ENCODE measurements at regions not wholly inside any gene's neighbourhood (a gene's known extent, or its start where the extent isn't known, plus 50 kb on each side); places are given as distances from the start of the nearest gene placed in this dataset.

GRCh38 chr13:50742968-50743367 lies 100.5 kb downstream of the DLEU7 start:
- Mint-ChIP-seq H3K27ac (no peak overlapping the region), H3K36me3 (no peaks in the 10 kb centered on the region), H3K9me3 (no peaks in the 10 kb centered on the region), H3K27me3 (ENCODE audit: low read depth in 2 of 2) (peaks cover 25 to 39% of the 10 kb centered on the region in 2 donors), H3K4me3 (no peak overlapping the region), H3K4me1 (peaks cover 6 to 9% of the 10 kb centered on the region in 2 donors)
- intact Hi-C loops (cut with micrococcal nuclease), result no loop called here
- Histone ChIP-seq H3K27ac (ENCODE audit: low read length) (no peak overlapping the region), H3K27me3 (ENCODE audit: control insufficient read depth, insufficient read depth, low read length) (no peaks in the 10 kb centered on the region), H3K9me3 (ENCODE audit: control insufficient read depth, insufficient read depth, low read length) (no peaks in the 10 kb centered on the region), H3K36me3 (ENCODE audit: control insufficient read depth, insufficient read depth, low read length) (no peaks in the 10 kb centered on the region), H3K4me3 (ENCODE audit: low read length) (no peak overlapping the region), H3K4me1 (ENCODE audit: control insufficient read depth, insufficient read depth, low read length) (no peaks in the 10 kb centered on the region)
- no peak for DNase-seq
- TF ChIP-seq CTCF (IDR thresholded peaks at IDR 0.05), result no peak
- ATAC-seq, result no peak

GRCh38 chr13:50744116-50744660 lies 99.3 kb downstream of the DLEU7 start:
- Histone ChIP-seq H3K9me3 (ENCODE audit: control insufficient read depth, insufficient read depth, low read length) (no peaks in the 10 kb centered on the region), H3K36me3 (ENCODE audit: control insufficient read depth, insufficient read depth, low read length) (no peaks in the 10 kb centered on the region), H3K4me3 (ENCODE audit: low read length) (no peak overlapping the region), H3K4me1 (ENCODE audit: control insufficient read depth, insufficient read depth, low read length) (no peaks in the 10 kb centered on the region), H3K27ac (ENCODE audit: low read length) (no peak overlapping the region), H3K27me3 (ENCODE audit: control insufficient read depth, insufficient read depth, low read length) (no peaks in the 10 kb centered on the region)
- Mint-ChIP-seq H3K4me3 (no peak overlapping the region), H3K4me1 (peaks cover 6 to 9% of the 10 kb centered on the region in 2 donors), H3K36me3 (no peaks in the 10 kb centered on the region), H3K27ac (no peak overlapping the region), H3K9me3 (no peaks in the 10 kb centered on the region), H3K27me3 (ENCODE audit: low read depth in 2 of 2) (peaks cover 25 to 38% of the 10 kb centered on the region in 2 donors)
- ATAC-seq, result no peak
- intact Hi-C loops (cut with micrococcal nuclease), result no loop called here
- 88% methylated on average over 4 of the region's 6 CpGs for WGBS (ENCODE audit: insufficient coverage)
- TF ChIP-seq CTCF (IDR thresholded peaks at IDR 0.05), result no peak
- DNase-seq, result no peak

- no peak for ATAC-seq
- Histone ChIP-seq H3K27ac (ENCODE audit: low read length) (no peak overlapping the region), H3K27me3 (ENCODE audit: control insufficient read depth, insufficient read depth, low read length) (no peaks in the 10 kb centered on the region), H3K9me3 (ENCODE audit: control insufficient read depth, insufficient read depth, low read length) (no peaks in the 10 kb centered on the region), H3K36me3 (ENCODE audit: control insufficient read depth, insufficient read depth, low read length) (no peaks in the 10 kb centered on the region), H3K4me1 (ENCODE audit: control insufficient read depth, insufficient read depth, low read length) (no peaks in the 10 kb centered on the region), H3K4me3 (ENCODE audit: low read length) (no peak overlapping the region)
- Mint-ChIP-seq H3K27ac (no peak overlapping the region), H3K27me3 (ENCODE audit: low read depth in 2 of 2) (peaks cover 30 to 41% of the 10 kb centered on the region in 2 donors), H3K4me1 (peaks cover 6 to 9% of the 10 kb centered on the region in 2 donors), H3K4me3 (no peak overlapping the region), H3K36me3 (no peaks in the 10 kb centered on the region), H3K9me3 (no peaks in the 10 kb centered on the region)
- no peak for DNase-seq
- WGBS (ENCODE audit: insufficient coverage), result 91% methylated on average over 4 of the region's 4 CpGs
- TF ChIP-seq CTCF (IDR thresholded peaks at IDR 0.05), result no peak
- intact Hi-C loops (cut with micrococcal nuclease), result no loop called here
These were observed 97.9 kb downstream of the DLEU7 start for GRCh38 chr13:50745542-50746115.
